ENCODE measurements at regions not wholly inside any gene's neighbourhood (a gene's known extent, or its start where the extent isn't known, plus 50 kb on each side); places are given as distances from the start of the nearest gene placed in this dataset.

DNA sequence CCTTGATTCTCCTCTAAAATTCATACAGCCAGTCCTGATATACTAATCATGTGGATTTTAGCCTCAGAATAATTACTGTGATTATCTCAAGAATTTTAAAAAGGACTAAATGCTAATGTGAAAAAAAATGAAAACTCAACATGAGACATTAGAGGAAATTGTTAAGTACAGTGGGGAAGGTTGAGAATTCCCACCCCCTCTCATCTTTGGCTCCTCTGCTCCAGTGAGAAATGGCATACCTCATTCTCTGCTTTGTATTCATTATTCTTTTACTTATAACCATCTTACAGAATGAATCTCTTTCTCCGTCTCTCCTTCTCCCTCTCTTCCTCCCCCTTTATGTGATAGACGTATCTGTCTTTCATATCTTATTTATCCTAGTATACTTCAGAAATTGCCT, 70.9 kb downstream of the DIRAS3 start:
- Histone ChIP-seq H3K36me3 (no peaks in the 10 kb centered on the region), H3K27me3 (no peaks in the 10 kb centered on the region), H3K27ac (no peak overlapping the region), H3K4me3 (no peak overlapping the region), H3K9me3 (ENCODE audit: low read depth) (no peaks in the 10 kb centered on the region), H3K4me1 (ENCODE audit: low read depth) (peaks cover 14% of the 10 kb centered on the region)
- TF ChIP-seq, protein P1, sequence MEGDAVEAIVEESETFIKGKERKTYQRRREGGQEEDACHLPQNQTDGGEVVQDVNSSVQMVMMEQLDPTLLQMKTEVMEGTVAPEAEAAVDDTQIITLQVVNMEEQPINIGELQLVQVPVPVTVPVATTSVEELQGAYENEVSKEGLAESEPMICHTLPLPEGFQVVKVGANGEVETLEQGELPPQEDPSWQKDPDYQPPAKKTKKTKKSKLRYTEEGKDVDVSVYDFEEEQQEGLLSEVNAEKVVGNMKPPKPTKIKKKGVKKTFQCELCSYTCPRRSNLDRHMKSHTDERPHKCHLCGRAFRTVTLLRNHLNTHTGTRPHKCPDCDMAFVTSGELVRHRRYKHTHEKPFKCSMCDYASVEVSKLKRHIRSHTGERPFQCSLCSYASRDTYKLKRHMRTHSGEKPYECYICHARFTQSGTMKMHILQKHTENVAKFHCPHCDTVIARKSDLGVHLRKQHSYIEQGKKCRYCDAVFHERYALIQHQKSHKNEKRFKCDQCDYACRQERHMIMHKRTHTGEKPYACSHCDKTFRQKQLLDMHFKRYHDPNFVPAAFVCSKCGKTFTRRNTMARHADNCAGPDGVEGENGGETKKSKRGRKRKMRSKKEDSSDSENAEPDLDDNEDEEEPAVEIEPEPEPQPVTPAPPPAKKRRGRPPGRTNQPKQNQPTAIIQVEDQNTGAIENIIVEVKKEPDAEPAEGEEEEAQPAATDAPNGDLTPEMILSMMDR (IDR thresholded peaks at IDR 0.05; ENCODE audit: low read depth, low read length): no peak
- DNase-seq (ENCODE audit: low read depth in 1 of 2, low spot score in 1 of 2): no peak

DNA sequence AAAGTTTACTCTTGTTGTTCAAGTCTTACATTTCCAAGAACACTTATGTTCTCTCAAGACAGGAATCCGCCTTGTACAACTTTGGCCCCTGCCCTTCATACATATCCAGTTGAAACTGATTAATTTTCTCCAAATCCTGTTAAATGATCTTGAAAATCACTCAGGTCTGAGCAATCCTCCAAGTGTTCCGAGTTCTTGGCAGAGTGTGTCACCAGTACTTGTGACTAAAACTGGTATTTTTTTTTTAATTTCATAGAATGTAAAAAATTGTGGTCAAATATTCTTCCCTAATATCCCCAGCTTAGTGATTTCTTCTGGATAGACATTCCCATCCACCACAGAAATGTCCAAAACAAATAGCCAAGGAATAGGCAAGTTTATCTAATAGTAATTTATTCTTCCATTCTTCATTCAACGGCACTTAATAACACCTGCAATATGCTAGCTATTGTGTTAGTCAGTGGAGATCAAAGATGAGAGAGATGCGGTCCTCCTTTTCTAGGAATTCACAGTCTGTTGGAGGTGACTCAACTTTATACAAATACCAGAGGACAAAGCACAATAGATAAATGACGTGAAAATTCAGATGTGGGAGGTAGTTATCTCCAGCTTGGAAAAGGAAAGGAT, 71.4 kb downstream of the DIRAS3 start:
- Histone ChIP-seq H3K27me3 (no peaks in the 10 kb centered on the region), H3K9me3 (ENCODE audit: low read depth) (no peaks in the 10 kb centered on the region), H3K36me3 (no peaks in the 10 kb centered on the region), H3K27ac (no peak overlapping the region), H3K4me1 (ENCODE audit: low read depth) (peaks cover 14% of the 10 kb centered on the region), H3K4me3 (no peak overlapping the region)
- peak in 1 of 2 donors; percentile 72 for DNase-seq (ENCODE audit: low read depth in 1 of 2, low spot score in 1 of 2)
- TF ChIP-seq, protein P1 (IDR thresholded peaks at IDR 0.05; ENCODE audit: low read depth, low read length): no peak

DNA sequence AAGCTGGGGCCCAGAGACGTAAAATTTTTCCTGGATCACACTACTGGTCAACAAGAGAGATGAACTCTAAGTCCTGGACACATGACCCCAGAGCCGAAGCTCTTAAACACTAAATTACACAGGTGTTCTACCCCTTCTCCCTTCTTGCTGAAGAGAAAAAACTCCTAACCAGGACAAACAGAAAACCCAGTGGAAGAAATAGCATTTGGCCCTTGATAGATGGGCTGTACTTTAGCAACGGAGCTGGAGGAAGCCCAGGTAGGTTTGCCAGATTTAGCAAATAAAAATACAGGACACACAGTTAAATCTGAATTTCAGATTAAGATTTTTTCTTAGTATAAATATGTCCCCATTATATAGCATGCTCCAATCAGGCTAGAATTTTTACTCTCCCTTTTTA, 72.7 kb downstream of the DIRAS3 start:
- Histone ChIP-seq H3K27ac (no peak overlapping the region), H3K4me1 (ENCODE audit: low read depth) (peaks cover 14% of the 10 kb centered on the region), H3K36me3 (no peaks in the 10 kb centered on the region), H3K9me3 (ENCODE audit: low read depth) (no peaks in the 10 kb centered on the region), H3K27me3 (no peaks in the 10 kb centered on the region), H3K4me3 (no peak overlapping the region)
- TF ChIP-seq, protein P1 (IDR thresholded peaks at IDR 0.05; ENCODE audit: low read depth, low read length): no peak
- no peak for DNase-seq (ENCODE audit: low read depth in 1 of 2, low spot score in 1 of 2)

DNA sequence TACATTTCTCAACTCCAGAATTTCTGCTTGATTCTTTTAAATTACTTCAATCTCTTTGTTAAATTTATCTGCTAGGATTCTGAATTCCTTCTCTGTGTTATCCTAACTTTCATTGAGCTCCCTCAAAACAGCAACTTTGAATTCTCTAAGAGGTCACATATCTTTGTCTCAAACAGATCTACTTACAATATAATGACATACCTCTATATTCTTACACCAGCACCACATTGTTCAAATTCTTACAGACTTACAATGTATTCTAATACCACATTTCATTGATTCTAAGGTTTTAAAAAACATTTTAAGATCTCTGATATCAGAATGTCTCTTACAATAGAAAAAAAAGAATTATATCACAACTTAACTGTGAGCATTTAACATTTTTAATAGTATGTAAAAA, 77.4 kb downstream of the DIRAS3 start:
- H3K9me3 ChIP-seq (ENCODE audit: low read depth): no peaks in the 10 kb centered on the region
- no peaks in the 10 kb centered on the region for H3K27me3 ChIP-seq
- TF ChIP-seq, protein P1 (IDR thresholded peaks at IDR 0.05; ENCODE audit: low read depth, low read length): no peak
- H3K36me3 ChIP-seq: no peaks in the 10 kb centered on the region
- no peak overlapping the region for H3K4me3 ChIP-seq
- H3K27ac ChIP-seq: no peak overlapping the region
- H3K4me1 ChIP-seq (ENCODE audit: low read depth): peaks cover 14% of the 10 kb centered on the region
- no peak for DNase-seq (ENCODE audit: low read depth in 1 of 2, low spot score in 1 of 2)

DNA sequence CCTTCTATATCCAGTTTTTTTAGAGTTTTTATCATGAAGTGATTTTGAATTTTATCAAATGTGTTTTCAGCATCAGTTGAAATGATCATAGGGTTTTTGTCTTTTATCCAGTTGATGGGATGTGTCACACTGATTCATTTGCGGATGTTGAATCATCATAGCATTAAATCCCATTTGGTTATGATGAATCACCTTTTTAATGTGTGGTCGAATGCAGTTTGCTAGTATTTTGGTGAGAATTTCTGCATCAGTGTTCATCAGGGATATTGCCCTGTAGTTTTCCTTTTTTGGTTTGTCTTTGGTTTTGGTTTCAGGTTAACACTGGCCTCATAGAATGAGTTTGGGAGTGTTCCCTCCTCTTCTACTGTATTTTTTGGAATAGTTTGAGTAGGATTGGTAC, 80.3 kb downstream of the DIRAS3 start:
- no peak overlapping the region for H3K27ac ChIP-seq
- no peaks in the 10 kb centered on the region for H3K27me3 ChIP-seq
- no peaks in the 10 kb centered on the region for H3K4me1 ChIP-seq (ENCODE audit: low read depth)
- TF ChIP-seq, protein P1 (IDR thresholded peaks at IDR 0.05; ENCODE audit: low read depth, low read length): no peak
- DNase-seq (ENCODE audit: low read depth in 1 of 2, low spot score in 1 of 2): peak in 1 of 2 donors; percentile 52
- no peaks in the 10 kb centered on the region for H3K9me3 ChIP-seq (ENCODE audit: low read depth)
- H3K4me3 ChIP-seq: no peak overlapping the region
- no peaks in the 10 kb centered on the region for H3K36me3 ChIP-seq

Data from cardiac muscle cell (in vitro differentiated cells and primary cell).